Mucosa of descending colon (tissue), 3 donors: ENCODE measurements at regions not wholly inside any gene's neighbourhood (a gene's known extent, or its start where the extent isn't known, plus 50 kb on each side); places are given as distances from the start of the nearest gene placed in this dataset.

Source experiments
- ATAC-seq: fragments of 200-7000 bp; cut with Tn5 transposase; one replicate; pipeline ENCODE4 v1.9.1; 2020; ENCODE audit warnings: mild to moderate bottlenecking, moderate library complexity
- DNase-seq, 3 donors: peaks; one replicate each; pipeline ENCODE4 v3.0.0-alpha.2; 2020
- H3K36me3 ChIP-seq: fragments of 200-600 bp; one replicate; pipeline ENCODE4 v1.8.0; 2021; ENCODE audit warnings: low read depth, mild to moderate bottlenecking
- H3K4me1 ChIP-seq: fragments of 200-600 bp; one replicate; pipeline ENCODE4 v1.8.0; 2021; ENCODE audit warnings: low read depth, mild to moderate bottlenecking
- H3K4me3 ChIP-seq: fragments of 200-600 bp; one replicate; pipeline ENCODE4 v1.8.0; 2021; ENCODE audit warnings: mild to moderate bottlenecking
- H3K9me3 ChIP-seq: fragments of 200-600 bp; one replicate; pipeline ENCODE4 v1.8.0; 2021; ENCODE audit warnings: mild to moderate bottlenecking
- CTCF ChIP-seq: fragments of 200-600 bp; IDR thresholded peaks from one replicate; pipeline ENCODE4 v1.8.0; 2022; ENCODE audit warnings: antibody characterized with exemption, mild to moderate bottlenecking
- intact Hi-C, 2 donors: fragments of 100-400 bp; cut with DNase I in 1 of 2; cut with micrococcal nuclease in 1 of 2; formaldehyde crosslinking; loops; one replicate each; pipeline versions ENCODE4 v1.11.0 to v1.11.1; 2022; cut with DNase I, micrococcal nuclease
- donor health status: DM: no; HTN: no; CAD: no; lungs with moderate emphysema.
- donor health status: DM: no; HTN: no; CAD: no.
- donor health status: DM: no; HTN: yes; CAD: no.

GRCh38 chr1:189607477-189608096, 870.1 kb downstream of the BRINP3 start:
- Histone ChIP-seq H3K4me3 (no peak overlapping the region), H3K36me3 (no peaks in the 10 kb centered on the region), H3K9me3 (no peaks in the 10 kb centered on the region), H3K4me1 (no peaks in the 10 kb centered on the region)
- no peak for TF ChIP-seq CTCF
- ATAC-seq (no peak), DNase-seq (no peak)
- intact Hi-C loops, result no loop called here

- no peaks in the 10 kb centered on the region for H3K36me3 ChIP-seq
- ATAC-seq (no peak), DNase-seq (no peak)
- TF ChIP-seq CTCF, result no peak
- H3K9me3 ChIP-seq, result no peaks in the 10 kb centered on the region
- H3K4me1 ChIP-seq, result no peaks in the 10 kb centered on the region
- intact Hi-C loops, result no loop called here
- H3K4me3 ChIP-seq, result no peak overlapping the region
Measured at GRCh38 chr1:189609167-189609566, 868.5 kb downstream of the BRINP3 start.

GRCh38 chr1:189616893-189617292, 860.8 kb downstream of the BRINP3 start:
- Histone ChIP-seq H3K4me1 (no peaks in the 10 kb centered on the region), H3K4me3 (no peak overlapping the region), H3K9me3 (no peaks in the 10 kb centered on the region), H3K36me3 (no peaks in the 10 kb centered on the region)
- intact Hi-C loops, result no loop called here
- no peak for TF ChIP-seq CTCF
- ATAC-seq (no peak), DNase-seq (no peak)

- intact Hi-C loops, result no loop called here
- Histone ChIP-seq H3K9me3 (no peaks in the 10 kb centered on the region), H3K36me3 (no peaks in the 10 kb centered on the region), H3K4me1 (no peaks in the 10 kb centered on the region), H3K4me3 (no peak overlapping the region)
- DNase-seq (no peak), ATAC-seq (no peak)
- no peak for TF ChIP-seq CTCF
Measured at GRCh38 chr1:189619682-189620332, 857.9 kb downstream of the BRINP3 start.

- no peak for TF ChIP-seq CTCF
- Histone ChIP-seq H3K4me3 (no peak overlapping the region), H3K4me1 (no peaks in the 10 kb centered on the region), H3K36me3 (no peaks in the 10 kb centered on the region), H3K9me3 (no peaks in the 10 kb centered on the region)
- ATAC-seq, result no peak
- no peak for DNase-seq
- intact Hi-C loops, result no loop called here
Measured at GRCh38 chr1:189620471-189620870, 857.2 kb downstream of the BRINP3 start.

GRCh38 chr1:189623336-189623735, 854.3 kb downstream of the BRINP3 start:
- TF ChIP-seq CTCF, result no peak
- no peak overlapping the region for H3K4me3 ChIP-seq
- no peak for DNase-seq
- H3K4me1 ChIP-seq, result no peaks in the 10 kb centered on the region
- intact Hi-C loops, result no loop called here
- H3K9me3 ChIP-seq, result no peaks in the 10 kb centered on the region
- no peaks in the 10 kb centered on the region for H3K36me3 ChIP-seq
- ATAC-seq, result no peak
